HepG2 (cell line): ENCODE measurements at regions not wholly inside any gene's neighbourhood (a gene's known extent, or its start where the extent isn't known, plus 50 kb on each side); places are given as distances from the start of the nearest gene placed in this dataset.
A peak's percentile ranks its signal among the peaks of the same experiment; 100 is the strongest.

ENCODE experiments used
- CHD2 ChIP-seq: IDR thresholded peaks from 2 replicates; pipeline ENCODE4 v1.6.1; 2011; ENCODE audit warnings: low read depth, low read length, improper control_type of control experiment
- KDM5A ChIP-seq: fragments of 200-600 bp; sonication (generic); IDR thresholded peaks from 2 replicates; pipeline ENCODE4 v1.7.0; 2018; ENCODE audit warnings: antibody characterized with exemption, mild to moderate bottlenecking, low read length, borderline replicate concordance
- POLR2AphosphoS2 ChIP-seq: IDR thresholded peaks from 2 replicates; pipeline ENCODE4 v1.6.1; 2011; ENCODE audit warnings: low read depth, low read length, improper control_type of control experiment
- SIN3A ChIP-seq: IDR thresholded peaks from 2 replicates; pipeline ENCODE4 v1.6.1; 2011; ENCODE audit warnings: low read depth, mild to moderate bottlenecking, control low read depth, low read length, borderline replicate concordance
- SP1 ChIP-seq, 2 experiments: fragments of 450-650 bp in 1 of 2; sonication (generic) in 1 of 2; formaldehyde crosslinking in 1 of 2; IDR thresholded peaks; 2 replicates each; pipeline versions ENCODE4 v1.4.0 to v1.6.1; 2016 to 2020; ENCODE audit warnings: missing genetic modification reagents in 1 of 2
- SYNCRIP ChIP-seq: fragments of 200-400 bp; formaldehyde crosslinking; IDR thresholded peaks from 2 replicates; pipeline ENCODE4 v1.6.1; 2018; ENCODE audit warnings: mild to moderate bottlenecking, low read depth, low read length; ENCODE audit not compliant: insufficient read depth
- ZBTB20 ChIP-seq: sonication (generic); formaldehyde crosslinking; IDR thresholded peaks from 2 replicates; pipeline ENCODE4 v1.8.1; 2023; ENCODE audit warnings: missing genetic modification reagents, low read depth, mild to moderate bottlenecking, borderline replicate concordance
- ZFAT ChIP-seq: sonication (generic); formaldehyde crosslinking; conservative IDR thresholded peaks from 2 replicates; pipeline ENCODE4 v1.8.1; 2023; ENCODE audit warnings: missing genetic modification reagents, inconsistent platforms
- ZNF891 ChIP-seq: sonication (generic); formaldehyde crosslinking; IDR thresholded peaks from 2 replicates; pipeline ENCODE4 v1.5.0; 2020; ENCODE audit warnings: mild to moderate bottlenecking, missing genetic modification reagents
- ZSCAN31 ChIP-seq: sonication (generic); formaldehyde crosslinking; IDR thresholded peaks from 2 replicates; pipeline ENCODE4 v1.5.0; 2020; ENCODE audit warnings: low read depth, mild to moderate bottlenecking, missing genetic modification reagents
- TF ChIP-seq, protein P1 (sequence below): sonication (generic); formaldehyde crosslinking; IDR thresholded peaks from 2 replicates; pipeline ENCODE4 v1.5.1; 2020; ENCODE audit warnings: missing genetic modification reagents, mild to moderate bottlenecking, borderline replicate concordance
- TF ChIP-seq, protein P2 (sequence below): sonication (generic); formaldehyde crosslinking; IDR thresholded peaks from 2 replicates; pipeline ENCODE4 v1.5.1; 2020; ENCODE audit warnings: mild to moderate bottlenecking, missing genetic modification reagents, borderline replicate concordance
- TF ChIP-seq, protein P3 (sequence below): sonication (generic); formaldehyde crosslinking; IDR thresholded peaks from 2 replicates; pipeline ENCODE4 v1.8.1; 2023; ENCODE audit warnings: mild to moderate bottlenecking, moderate library complexity, missing genetic modification reagents
- TF ChIP-seq, protein P4 (sequence below): IDR thresholded peaks from 2 replicates; pipeline ENCODE4 v1.6.1; 2016; ENCODE audit warnings: missing genetic modification reagents, missing compliant biosample characterization
- TF ChIP-seq, protein P5 (sequence below): sonication (generic); formaldehyde crosslinking; IDR thresholded peaks from 2 replicates; pipeline ENCODE4 v1.4.0; 2020; ENCODE audit warnings: missing genetic modification reagents

DNA sequence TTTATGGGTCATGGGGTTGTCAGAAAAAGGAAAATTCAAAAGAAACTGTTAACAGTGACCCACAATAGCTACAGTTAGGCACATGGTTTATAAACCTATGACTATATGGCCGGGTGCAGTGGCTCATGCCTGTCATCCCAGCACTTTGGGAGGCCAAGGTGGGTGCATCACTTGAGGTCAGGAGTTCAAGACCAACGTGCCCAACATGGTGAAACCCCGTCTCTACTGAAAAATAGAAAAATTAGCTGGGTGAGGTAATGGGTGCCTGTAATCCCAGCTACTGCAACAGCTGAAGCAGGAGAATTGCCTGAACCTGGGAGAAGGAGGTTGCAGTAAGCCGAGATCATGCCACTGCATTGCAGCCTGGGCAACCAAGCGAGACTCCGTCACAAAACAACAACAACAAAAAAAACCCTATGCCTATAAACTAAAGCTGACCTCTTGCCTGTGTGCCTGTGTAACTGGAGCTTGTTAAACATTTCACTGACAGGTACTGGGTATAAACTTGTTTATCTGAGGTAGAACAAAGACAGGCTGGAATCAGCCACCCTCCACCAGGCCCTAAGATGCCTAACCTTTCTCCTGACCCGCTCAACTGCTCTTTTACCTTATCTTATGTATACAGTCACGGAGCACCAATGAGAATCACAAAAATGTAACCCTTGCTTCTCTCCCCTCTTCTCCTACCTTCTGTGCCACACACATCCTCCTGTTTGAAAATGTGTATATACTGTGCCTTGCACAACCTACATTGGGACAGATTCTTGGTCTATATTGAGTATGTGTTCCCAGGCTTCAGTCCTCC is 62.9 kb upstream of the ATF7IP2 start (continued):
- TF ChIP-seq, protein P1, sequence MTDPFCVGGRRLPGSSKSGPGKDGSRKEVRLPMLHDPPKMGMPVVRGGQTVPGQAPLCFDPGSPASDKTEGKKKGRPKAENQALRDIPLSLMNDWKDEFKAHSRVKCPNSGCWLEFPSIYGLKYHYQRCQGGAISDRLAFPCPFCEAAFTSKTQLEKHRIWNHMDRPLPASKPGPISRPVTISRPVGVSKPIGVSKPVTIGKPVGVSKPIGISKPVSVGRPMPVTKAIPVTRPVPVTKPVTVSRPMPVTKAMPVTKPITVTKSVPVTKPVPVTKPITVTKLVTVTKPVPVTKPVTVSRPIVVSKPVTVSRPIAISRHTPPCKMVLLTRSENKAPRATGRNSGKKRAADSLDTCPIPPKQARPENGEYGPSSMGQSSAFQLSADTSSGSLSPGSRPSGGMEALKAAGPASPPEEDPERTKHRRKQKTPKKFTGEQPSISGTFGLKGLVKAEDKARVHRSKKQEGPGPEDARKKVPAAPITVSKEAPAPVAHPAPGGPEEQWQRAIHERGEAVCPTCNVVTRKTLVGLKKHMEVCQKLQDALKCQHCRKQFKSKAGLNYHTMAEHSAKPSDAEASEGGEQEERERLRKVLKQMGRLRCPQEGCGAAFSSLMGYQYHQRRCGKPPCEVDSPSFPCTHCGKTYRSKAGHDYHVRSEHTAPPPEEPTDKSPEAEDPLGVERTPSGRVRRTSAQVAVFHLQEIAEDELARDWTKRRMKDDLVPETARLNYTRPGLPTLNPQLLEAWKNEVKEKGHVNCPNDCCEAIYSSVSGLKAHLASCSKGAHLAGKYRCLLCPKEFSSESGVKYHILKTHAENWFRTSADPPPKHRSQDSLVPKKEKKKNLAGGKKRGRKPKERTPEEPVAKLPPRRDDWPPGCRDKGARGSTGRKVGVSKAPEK (CRISPR knock-in tag): no peak
- TF ChIP-seq SP1 (IDR thresholded peaks at IDR 0.05): no peak
- no peak for TF ChIP-seq SP1 (CRISPR knock-in tag; IDR thresholded peaks at IDR 0.05)
- no peak for TF ChIP-seq CHD2
- no peak for TF ChIP-seq SIN3A
- peak; percentile 90; the same call in 1 of the 2 replicates for TF ChIP-seq ZBTB20 (CRISPR knock-in tag)
- TF ChIP-seq ZNF891: no peak
- no peak for TF ChIP-seq SYNCRIP
- TF ChIP-seq, protein P2, sequence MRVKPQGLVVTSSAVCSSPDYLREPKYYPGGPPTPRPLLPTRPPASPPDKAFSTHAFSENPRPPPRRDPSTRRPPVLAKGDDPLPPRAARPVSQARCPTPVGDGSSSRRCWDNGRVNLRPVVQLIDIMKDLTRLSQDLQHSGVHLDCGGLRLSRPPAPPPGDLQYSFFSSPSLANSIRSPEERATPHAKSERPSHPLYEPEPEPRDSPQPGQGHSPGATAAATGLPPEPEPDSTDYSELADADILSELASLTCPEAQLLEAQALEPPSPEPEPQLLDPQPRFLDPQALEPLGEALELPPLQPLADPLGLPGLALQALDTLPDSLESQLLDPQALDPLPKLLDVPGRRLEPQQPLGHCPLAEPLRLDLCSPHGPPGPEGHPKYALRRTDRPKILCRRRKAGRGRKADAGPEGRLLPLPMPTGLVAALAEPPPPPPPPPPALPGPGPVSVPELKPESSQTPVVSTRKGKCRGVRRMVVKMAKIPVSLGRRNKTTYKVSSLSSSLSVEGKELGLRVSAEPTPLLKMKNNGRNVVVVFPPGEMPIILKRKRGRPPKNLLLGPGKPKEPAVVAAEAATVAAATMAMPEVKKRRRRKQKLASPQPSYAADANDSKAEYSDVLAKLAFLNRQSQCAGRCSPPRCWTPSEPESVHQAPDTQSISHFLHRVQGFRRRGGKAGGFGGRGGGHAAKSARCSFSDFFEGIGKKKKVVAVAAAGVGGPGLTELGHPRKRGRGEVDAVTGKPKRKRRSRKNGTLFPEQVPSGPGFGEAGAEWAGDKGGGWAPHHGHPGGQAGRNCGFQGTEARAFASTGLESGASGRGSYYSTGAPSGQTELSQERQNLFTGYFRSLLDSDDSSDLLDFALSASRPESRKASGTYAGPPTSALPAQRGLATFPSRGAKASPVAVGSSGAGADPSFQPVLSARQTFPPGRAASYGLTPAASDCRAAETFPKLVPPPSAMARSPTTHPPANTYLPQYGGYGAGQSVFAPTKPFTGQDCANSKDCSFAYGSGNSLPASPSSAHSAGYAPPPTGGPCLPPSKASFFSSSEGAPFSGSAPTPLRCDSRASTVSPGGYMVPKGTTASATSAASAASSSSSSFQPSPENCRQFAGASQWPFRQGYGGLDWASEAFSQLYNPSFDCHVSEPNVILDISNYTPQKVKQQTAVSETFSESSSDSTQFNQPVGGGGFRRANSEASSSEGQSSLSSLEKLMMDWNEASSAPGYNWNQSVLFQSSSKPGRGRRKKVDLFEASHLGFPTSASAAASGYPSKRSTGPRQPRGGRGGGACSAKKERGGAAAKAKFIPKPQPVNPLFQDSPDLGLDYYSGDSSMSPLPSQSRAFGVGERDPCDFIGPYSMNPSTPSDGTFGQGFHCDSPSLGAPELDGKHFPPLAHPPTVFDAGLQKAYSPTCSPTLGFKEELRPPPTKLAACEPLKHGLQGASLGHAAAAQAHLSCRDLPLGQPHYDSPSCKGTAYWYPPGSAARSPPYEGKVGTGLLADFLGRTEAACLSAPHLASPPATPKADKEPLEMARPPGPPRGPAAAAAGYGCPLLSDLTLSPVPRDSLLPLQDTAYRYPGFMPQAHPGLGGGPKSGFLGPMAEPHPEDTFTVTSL (CRISPR knock-in tag): peak; percentile 83
- no peak for TF ChIP-seq KDM5A
- TF ChIP-seq, protein P3, sequence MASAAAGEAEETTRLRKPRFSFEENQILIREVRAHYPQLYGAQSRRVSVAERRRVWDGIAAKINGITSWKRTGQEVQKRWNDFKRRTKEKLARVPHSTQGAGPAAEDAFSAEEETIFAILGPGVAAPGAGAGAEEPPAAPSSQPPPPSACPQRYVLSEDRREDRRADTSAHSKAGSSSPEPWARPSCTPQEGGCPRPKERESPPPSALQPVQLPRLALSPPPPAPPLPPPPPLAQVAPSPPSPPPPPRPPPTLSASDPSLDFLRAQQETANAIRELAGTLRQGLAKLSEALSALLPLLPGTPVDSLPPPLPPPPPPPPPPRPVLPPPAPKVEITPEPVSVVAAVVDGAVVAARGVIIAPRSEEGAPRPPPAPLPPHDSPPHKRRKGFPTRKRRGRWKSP (CRISPR knock-in tag): 0 out of 2 replicates have a peak, but pooled peaks have one; percentile 14
- no peak for TF ChIP-seq POLR2AphosphoS2
- 0 out of 2 replicates have a peak, but pooled peaks have one; percentile 36 for TF ChIP-seq ZFAT
- TF ChIP-seq, protein P4, sequence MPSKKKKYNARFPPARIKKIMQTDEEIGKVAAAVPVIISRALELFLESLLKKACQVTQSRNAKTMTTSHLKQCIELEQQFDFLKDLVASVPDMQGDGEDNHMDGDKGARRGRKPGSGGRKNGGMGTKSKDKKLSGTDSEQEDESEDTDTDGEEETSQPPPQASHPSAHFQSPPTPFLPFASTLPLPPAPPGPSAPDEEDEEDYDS (CRISPR knock-in tag): peak; percentile 29; the same call in 1 of the 2 replicates
- TF ChIP-seq ZSCAN31 (CRISPR knock-in tag): peak; percentile 76; the same call in 1 of the 2 replicates
- TF ChIP-seq, protein P5, sequence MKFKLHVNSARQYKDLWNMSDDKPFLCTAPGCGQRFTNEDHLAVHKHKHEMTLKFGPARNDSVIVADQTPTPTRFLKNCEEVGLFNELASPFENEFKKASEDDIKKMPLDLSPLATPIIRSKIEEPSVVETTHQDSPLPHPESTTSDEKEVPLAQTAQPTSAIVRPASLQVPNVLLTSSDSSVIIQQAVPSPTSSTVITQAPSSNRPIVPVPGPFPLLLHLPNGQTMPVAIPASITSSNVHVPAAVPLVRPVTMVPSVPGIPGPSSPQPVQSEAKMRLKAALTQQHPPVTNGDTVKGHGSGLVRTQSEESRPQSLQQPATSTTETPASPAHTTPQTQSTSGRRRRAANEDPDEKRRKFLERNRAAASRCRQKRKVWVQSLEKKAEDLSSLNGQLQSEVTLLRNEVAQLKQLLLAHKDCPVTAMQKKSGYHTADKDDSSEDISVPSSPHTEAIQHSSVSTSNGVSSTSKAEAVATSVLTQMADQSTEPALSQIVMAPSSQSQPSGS (CRISPR knock-in tag): peak; percentile 40; the same call in 1 of the 2 replicates
